Right lung (tissue), 2 donors: ENCODE measurements at regions not wholly inside any gene's neighbourhood (a gene's known extent, or its start where the extent isn't known, plus 50 kb on each side); places are given as distances from the start of the nearest gene placed in this dataset.
A peak's percentile ranks its signal among the peaks of the same experiment; 100 is the strongest.

Source experiments
- DNase-seq, 2 donors: peaks; one replicate each; pipeline ENCODE4 v3.0.0-alpha.2; 2013

DNA sequence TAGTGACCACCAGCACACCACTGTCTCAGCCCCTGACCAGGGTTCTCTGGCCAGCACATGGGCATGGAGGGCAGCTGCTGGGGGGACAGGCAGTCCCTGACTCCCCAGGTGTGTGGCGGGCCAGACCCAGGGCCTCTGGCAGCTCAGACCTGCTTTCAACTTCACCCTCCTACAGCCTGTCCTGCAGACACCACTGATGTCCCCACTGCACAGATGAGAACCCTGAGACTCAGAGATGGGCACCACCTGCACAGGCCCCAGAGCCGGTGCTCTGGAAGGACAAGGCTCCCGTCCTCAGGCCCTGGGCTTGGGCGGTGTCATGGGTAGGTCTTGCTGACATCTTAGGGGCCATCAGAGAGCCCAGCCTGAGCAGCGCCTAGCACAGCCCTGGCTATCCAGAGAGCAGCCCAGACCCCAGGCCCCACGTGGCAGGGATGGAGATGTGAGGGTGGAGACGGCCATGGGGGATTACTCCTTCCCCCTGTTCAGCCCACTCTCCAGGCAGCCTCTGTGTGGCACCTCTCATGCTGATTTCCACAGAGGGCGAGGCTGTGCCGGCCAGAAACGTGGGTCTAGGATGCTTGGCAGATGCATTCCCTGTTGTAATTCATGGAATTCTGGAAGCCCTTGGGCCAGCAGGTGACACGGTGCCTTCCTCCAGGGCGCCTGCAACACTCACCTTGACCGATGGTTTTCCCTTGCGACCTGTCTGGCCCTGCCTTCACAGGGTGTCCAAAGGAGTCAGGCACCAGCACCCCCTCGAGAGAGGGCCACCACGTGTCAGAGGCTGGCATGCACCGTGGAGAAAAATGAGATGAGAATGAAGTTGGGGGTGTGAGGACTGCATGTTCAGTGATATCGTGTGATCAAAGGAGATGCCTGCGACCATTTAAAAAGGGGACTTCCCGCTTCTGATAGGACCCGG is 61.2 kb upstream of the GLI2 start:
- DNase-seq = no peak

DNA sequence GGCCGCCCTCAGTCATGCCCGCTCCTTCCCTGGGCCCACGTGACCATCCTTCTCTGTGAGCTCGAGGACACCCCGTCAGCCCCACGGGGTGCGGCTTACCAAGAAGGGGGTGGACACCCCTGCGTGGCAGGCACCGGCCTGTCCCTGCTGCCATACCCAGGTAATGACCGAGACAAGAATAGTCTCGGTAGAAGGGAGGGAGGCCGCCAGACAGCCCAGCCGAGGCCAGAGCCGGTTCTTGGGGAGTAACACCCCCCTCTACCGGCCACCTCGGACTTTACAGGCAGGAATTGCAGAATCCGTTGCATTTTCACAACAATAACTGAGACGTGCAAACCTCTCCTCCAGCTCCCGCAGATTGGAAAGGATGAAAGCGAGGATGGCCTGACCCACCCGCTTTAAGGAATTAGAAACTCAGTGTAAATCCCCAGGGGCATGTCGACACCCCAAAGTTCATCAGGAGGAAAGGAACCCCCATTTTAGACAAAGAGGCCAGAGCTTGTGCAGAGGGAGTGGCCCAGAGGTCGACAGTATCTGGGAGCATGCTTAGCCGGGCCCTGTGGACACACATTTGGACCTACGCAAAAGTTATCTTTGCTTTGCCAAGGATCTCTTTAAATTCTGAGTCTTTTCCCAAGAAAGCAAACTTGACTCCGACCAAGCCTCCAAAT is 60.1 kb upstream of the GLI2 start:
- no peak for DNase-seq

DNA sequence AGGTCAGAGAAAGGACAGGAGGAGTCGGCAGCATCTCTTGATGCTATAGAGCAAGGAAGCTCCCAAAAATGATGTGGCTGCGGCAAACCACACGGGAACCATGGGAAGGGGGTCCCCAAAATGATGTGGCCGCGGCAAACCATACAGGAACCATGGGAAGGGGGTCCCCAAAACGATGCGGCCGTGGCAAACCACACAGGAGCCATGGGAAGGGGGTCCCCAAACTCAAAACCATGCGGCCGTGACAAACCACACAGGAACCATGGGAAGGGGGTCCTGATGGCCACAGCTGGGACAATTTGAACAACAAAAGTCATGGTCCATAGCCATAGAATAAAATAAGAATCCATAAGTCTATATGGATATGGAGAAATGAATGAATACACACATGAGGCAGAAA is 58.4 kb upstream of the GLI2 start:
- no peak for DNase-seq

DNA sequence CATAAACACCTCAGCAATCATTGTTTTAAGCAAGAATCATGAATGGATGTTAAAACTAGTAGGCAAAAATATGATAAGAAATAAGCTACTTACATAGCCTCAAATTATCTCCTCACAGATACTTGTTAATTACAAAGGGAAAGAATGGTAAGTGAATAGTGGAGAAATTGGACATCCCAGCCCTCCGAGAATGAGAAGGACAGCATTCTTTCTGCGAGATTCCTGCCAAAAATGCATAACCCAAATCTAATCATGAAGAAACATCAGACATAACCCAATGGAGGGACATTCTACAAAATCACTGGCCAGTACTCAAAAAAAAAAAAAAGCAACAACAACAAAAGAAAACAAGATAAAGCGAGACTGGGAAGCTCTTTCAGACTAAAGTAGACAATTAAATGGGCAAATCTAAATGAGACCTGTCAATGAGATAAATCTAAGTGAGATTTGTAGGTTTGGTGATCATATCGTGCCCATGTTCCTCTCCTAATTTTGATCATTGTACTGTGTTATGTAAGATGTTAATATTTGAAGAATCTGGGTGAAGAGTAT is 57.9 kb upstream of the GLI2 start:
- DNase-seq = no peak

DNA sequence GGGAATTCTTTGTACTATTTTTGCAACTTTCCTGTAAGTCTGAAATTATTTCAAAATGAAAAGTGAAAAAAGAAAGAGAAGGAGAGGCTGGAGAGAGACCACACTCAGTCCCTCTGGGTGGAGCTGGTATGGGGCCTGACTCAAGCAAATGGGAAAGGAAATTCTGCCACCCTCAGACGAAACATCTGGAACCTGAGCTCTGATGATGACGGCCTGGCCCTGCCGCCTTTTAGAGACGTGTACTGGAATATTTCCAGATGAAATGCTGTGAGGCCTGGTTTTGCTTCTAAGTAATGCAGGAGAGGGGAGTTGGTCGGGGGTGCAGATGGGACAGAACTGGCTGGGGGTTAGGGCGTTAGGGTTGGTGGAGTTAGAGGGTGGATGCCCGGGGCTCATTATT is 57.4 kb upstream of the GLI2 start:
- DNase-seq = no peak

DNA sequence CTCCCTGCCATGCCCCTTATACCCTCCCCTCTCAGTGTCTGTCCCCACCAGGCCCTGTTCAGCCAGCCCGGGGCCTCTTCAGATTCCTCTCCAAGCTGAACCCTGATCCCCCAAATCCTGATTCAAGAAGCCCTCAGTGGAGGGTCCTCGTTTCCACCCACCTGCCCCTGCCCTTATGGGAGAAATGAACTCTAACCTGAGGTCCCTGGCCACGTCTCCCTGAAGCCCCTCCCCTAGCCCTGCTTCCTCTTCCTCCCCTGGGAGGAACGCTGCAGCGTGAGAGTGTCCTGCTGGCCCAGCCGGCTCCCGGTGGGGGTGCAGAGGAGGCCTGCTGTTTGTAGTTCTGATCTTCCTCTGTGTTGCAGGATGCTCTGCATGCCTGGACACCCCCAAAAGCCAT is 56.7 kb upstream of the GLI2 start:
- no peak for DNase-seq

DNA sequence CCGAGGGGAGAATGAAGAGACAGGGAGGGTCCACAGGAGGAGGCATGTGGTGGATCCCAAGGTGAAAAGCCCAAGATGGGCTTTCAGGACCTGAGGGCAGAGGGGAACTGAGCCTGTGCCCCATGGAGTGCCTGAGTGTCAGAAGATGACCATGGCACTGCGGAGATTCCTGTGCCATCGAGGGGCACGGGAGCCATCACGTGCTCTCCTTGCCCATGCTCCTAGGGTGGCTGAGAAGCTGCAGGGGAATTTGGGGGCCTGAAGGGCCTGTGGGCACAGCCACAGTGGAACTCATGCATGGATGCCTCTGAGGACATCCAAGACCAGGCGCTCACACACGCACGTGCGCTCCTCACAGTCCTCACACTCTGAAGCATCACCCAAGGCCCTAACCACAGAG is 56.1 kb upstream of the GLI2 start:
- no peak for DNase-seq

DNA sequence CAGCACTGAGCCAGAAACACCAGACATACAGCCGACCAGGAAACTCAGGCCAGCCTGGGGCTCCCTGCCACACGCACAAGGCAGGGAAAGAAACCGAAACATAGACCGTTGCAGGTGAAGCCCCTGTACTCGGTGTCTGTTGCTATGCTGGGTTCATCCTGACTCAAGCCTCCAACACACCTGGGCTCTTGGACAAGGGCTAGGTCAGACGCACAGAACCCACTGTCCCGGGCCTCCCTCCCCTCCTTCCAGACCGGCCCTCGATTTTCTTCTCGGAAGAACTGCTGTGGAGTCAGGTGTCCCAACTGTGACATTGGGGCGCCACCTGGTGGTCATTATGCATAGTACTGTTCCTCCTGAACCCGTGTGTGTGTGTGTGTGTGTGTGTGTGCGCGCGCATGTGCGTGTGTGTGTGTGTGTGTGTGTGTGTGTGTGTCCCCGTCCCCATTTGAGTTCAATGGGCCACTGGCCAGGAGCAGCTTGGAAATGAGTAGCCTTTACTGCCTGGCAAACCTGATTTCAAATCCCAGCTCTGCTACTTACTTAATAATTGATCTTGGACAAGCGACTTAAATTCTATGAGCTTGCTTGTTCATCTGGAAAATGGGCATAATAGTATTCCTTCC is 55.4 kb upstream of the GLI2 start:
- peak; percentile 77 to 84 for DNase-seq

DNA sequence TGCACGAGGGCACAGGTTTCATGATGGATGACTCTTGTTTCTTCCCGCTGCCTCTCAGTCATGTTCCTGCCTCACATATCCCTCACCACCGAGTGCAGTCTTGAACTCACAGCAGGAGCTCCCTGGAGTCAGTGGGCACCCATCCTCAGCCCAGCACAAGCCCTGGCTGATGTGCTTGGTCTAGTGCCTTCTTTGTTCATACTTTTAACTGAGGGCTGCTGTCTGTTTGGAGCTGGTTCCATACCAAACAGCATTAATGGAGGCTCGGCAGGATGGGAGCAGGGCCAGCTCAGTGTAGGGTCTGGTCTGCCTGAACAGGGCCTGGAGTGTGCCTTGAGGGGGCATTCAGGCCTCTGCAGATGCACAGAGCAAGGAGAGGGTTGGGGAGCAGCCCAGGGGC is 54.5 kb upstream of the GLI2 start:
- no peak for DNase-seq

DNA sequence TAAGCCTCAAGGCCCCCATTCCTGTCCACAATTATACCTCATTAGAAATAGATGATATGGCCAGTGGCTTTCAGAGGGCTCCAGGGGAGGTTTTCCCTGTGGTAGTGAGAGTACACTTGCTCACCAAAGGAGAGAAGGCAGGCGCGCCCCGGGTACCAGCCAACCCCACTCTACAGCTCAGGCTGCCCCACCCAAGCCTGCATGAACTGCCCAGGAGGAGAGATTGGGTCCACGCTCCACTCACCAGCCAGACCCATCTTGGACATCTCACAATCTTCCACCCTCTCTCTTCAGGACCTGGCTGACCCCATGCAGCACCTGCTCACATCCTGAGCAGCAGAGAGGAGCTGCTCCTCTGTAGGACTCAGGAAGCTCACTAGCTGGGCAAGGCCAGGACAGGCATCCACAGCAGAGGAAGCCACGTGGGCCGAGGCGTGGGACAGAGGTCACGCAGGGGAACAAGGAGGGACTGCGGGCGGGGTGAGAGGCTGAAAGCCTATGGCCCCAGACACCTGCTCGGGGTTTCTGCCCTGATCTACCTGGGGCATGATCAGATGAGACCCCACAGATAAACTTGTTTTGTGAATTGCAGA is 53.9 kb upstream of the GLI2 start:
- DNase-seq = no peak

DNA sequence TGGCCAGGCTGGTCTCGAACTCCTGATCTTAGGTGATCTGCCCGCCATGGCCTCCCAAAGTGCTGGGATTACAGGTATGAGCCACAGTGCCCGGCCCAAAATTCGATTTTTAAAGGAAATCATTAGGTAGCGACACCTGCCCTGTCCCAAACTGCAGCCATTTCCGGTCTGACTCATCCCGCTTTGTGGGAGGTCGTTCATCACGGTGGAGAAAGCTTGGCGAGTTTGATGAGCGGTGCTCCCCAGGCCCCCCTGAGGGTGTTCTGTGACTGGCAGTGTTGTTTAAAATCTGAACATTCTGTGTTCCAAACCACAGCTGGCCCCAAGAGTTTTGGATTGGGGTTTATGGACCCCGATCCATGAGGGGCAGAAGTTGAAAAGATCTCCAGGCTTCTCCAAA is 53.0 kb upstream of the GLI2 start:
- no peak for DNase-seq

DNA sequence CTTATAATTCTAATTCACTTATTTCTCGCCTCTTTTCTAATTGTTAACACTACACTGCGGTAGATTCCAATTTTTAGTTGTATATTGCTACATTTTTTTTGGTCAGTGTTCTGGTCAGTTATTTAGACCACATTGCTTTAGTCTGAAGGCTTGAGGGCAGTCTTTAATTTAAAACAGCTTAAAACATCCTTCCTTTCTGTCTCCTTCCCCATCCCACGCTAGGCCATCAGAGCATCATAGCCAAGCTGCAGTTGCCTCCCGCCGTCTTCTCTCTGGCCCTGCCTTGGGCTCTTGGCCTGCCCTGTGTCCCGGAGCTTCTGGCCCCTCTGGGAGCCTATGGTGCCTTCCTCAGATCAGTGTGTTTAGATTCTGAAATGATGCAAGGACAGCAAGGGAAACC is 52.6 kb upstream of the GLI2 start:
- DNase-seq = no peak

DNA sequence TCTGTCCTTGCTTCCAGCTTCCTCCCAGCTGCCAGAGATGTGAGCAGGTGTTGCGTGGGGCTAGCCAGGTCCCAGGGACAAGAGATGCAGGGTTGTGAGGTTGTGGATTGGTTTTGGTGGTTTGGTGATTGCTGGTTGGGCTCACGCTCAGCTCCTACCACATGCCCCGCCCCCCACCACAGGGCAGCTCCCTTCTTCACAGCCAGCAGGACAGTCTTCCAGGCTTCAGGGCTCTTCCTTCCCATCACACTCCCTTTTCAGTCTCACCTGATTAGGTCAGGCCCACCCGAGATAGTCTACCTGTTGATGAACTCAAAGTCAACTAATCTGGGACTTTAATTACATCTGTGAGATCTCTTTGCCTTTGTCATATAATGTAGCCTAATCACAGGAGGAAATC is 52.0 kb upstream of the GLI2 start:
- DNase-seq = no peak

DNA sequence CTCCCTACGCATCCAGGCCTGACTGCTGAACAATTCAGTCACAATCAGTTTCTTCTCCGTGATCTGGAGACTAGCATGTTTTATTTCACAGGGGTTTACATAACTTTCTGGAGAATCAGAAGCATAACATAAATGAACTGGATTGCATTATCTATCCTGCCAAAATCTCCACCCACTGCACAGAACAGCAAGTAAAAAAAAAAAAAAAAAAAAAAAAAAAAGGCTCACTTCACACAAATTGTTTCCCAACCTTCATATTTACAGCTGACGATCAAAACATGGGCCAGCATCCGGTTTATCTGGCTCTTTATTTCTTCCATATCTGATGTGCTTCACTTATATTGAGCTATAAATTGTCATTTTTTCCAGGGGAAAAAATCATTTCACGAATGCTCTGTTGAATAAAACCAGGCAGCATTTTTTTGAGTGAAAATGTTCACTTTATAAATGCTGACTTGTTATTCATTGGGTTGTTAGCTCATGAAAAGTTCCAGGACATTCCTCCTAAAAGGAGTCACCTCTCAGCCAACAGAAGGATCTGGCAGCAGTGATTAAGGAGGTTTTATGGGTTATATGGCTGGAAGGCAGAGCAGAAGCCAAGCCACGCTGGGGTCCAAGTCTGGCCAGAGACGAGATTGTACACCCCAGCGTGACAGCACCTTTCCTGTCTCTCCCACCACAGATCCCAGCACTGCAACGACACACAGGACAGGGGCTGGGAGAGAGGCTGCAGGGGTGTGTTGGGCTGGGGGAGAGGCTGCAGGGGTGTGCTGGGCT is 51.2 kb upstream of the GLI2 start:
- peak in 1 of 2 donors; percentile 39 for DNase-seq

DNA sequence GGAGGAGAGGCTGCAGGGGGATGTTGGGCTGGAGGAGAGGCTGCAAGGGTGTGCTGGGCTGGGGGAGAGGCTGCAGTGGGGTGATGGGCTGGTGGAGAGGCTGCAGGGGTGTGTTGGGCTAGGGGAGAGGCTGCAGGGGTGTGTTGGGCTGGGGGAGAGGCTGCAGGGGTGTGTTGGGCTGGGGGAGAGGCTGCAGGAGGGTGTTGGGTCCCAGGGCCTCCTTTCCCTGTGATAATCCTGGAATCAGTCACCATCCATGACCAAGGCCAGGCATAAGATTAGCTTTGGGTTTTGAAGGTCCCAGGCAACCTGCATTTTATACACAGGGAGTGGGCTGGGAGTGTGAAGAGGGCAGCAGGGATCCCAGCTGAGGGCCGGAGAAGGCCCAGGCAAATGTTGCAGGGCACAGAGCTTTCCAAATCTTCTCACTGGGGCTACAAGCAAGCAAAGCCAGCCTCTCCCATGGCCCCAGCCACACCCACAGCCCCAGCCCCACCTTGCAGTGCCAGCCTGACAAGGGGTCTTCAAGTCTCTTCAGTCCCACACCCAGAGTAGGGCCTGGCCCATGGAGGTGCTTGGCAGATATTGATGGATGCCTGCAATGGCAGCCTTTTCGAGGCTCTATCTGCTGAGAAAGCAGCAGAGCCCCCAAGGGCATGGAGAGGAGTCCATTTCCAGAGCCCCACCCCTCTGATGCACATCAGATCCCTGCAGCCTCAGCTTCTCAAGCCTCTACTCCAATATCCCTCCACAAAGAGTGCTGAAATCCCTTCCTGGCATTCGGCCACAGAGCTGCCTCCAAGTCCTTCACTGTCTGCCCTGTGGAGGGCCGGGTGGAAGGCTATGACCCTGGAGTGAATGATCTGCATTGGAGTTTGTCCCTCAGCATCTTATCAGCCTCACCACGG is 50.3 kb upstream of the GLI2 start:
- DNase-seq = no peak
